Ascending aorta (tissue), 2 donors: ENCODE measurements at regions not wholly inside any gene's neighbourhood (a gene's known extent, or its start where the extent isn't known, plus 50 kb on each side); places are given as distances from the start of the nearest gene placed in this dataset.
"Not testable (repeated sequence)": the region's sequence is repeated elsewhere in the genome, so short reads cannot be mapped to it uniquely, and the experiment has no call there.

ENCODE experiments used
- DNase-seq, 2 donors: peaks; one replicate each; pipeline ENCODE4 v3.0.0-alpha.2; 2019; ENCODE audit warnings: low spot score in 2 of 2
- H3K27ac ChIP-seq, 2 donors: fragments of 200-600 bp; sonication (generic); one replicate each; pipeline ENCODE4 v1.5.1; 2016 to 2017; ENCODE audit warnings: mild to moderate bottlenecking in 1 of 2
- H3K27me3 ChIP-seq: fragments of 200-600 bp; sonication (generic); one replicate; pipeline ENCODE4 v1.5.1; 2017
- H3K36me3 ChIP-seq, 2 donors: fragments of 200-600 bp; sonication (generic); one replicate each; pipeline ENCODE4 v1.5.1; 2016
- H3K4me1 ChIP-seq, 2 donors: fragments of 200-600 bp; sonication (generic); one replicate each; pipeline ENCODE4 v1.5.1; 2016 to 2017; ENCODE audit warnings: mild to moderate bottlenecking in 1 of 2
- H3K4me3 ChIP-seq, 2 donors: fragments of 200-600 bp; sonication (generic); one replicate each; pipeline ENCODE4 v1.5.1; 2016 to 2017; ENCODE audit warnings: mild to moderate bottlenecking in 1 of 2
- H3K9me3 ChIP-seq, 2 donors: fragments of 200-600 bp; sonication (generic); one replicate each; pipeline ENCODE4 v1.5.1; 2016
- CTCF ChIP-seq, 3 experiments: fragments of 200-600 bp in 2 of 3; fragments of 450-650 bp in 1 of 3; sonication (generic) in 2 of 3; IDR thresholded peaks; one replicate each; pipeline ENCODE4 v1.5.1; 2016 to 2019; ENCODE audit warnings: antibody characterized with exemption in 3 of 3, mild to moderate bottlenecking in 1 of 3, moderate library complexity in 1 of 3
- intact Hi-C: fragments of 100-400 bp; cut with DNase I; formaldehyde crosslinking; loops from one replicate; pipeline ENCODE4 v1.15.1; 2023

- Histone ChIP-seq H3K4me1 (no peaks in the 10 kb centered on the region), H3K9me3 (no peaks in the 10 kb centered on the region), H3K27ac (no peak overlapping the region), H3K4me3 (no peak overlapping the region), H3K36me3 (no peaks in the 10 kb centered on the region), H3K27me3 (no peaks in the 10 kb centered on the region)
- TF ChIP-seq CTCF (IDR thresholded peaks at IDR 0.05): no peak
- intact Hi-C loops: no loop called here
- no peak for DNase-seq
These were observed 220.0 kb upstream of the SGCG start for GRCh38 chr13:22960827-22961226.

- H3K4me3 ChIP-seq, H3K27me3 ChIP-seq, H3K36me3 ChIP-seq, DNase-seq, H3K27ac ChIP-seq, H3K9me3 ChIP-seq, H3K4me1 ChIP-seq, intact Hi-C loops: not testable (repeated sequence)
These were observed 219.4 kb upstream of the SGCG start for GRCh38 chr13:22961342-22961741.

GRCh38 chr13:22961835-22962537, 218.8 kb upstream of the SGCG start:
- no peak for TF ChIP-seq CTCF (IDR thresholded peaks at IDR 0.05)
- Histone ChIP-seq H3K4me1 (no peaks in the 10 kb centered on the region), H3K27ac (no peak overlapping the region), H3K9me3 (no peaks in the 10 kb centered on the region), H3K4me3 (no peak overlapping the region), H3K27me3 (no peaks in the 10 kb centered on the region), H3K36me3 (no peaks in the 10 kb centered on the region)
- no peak for DNase-seq
- intact Hi-C loops: no loop called here

- H3K36me3 ChIP-seq, H3K9me3 ChIP-seq, intact Hi-C loops, H3K4me3 ChIP-seq, DNase-seq, H3K4me1 ChIP-seq, H3K27me3 ChIP-seq, H3K27ac ChIP-seq: not testable (repeated sequence)
These were observed 217.3 kb upstream of the SGCG start for GRCh38 chr13:22963384-22964053.

GRCh38 chr13:22964245-22964966, 216.4 kb upstream of the SGCG start:
- Histone ChIP-seq H3K9me3 (no peaks in the 10 kb centered on the region), H3K4me3 (no peak overlapping the region), H3K36me3 (no peaks in the 10 kb centered on the region), H3K27me3 (no peaks in the 10 kb centered on the region), H3K4me1 (no peaks in the 10 kb centered on the region), H3K27ac (no peak overlapping the region)
- no peak for TF ChIP-seq CTCF (IDR thresholded peaks at IDR 0.05)
- DNase-seq: no peak
- intact Hi-C loops: no loop called here

- DNase-seq, intact Hi-C loops, H3K4me3 ChIP-seq, H3K4me1 ChIP-seq, H3K27ac ChIP-seq, H3K9me3 ChIP-seq, H3K36me3 ChIP-seq, H3K27me3 ChIP-seq: not testable (repeated sequence)
These were observed 215.5 kb upstream of the SGCG start for GRCh38 chr13:22965011-22965857.

GRCh38 chr13:22965858-22966239, 214.9 kb upstream of the SGCG start:
- H3K9me3 ChIP-seq, H3K36me3 ChIP-seq, H3K4me1 ChIP-seq, intact Hi-C loops, DNase-seq, H3K27ac ChIP-seq, H3K4me3 ChIP-seq, H3K27me3 ChIP-seq: not testable (repeated sequence)

- H3K4me1 ChIP-seq, intact Hi-C loops, H3K27me3 ChIP-seq, H3K36me3 ChIP-seq, H3K27ac ChIP-seq, DNase-seq, H3K9me3 ChIP-seq, H3K4me3 ChIP-seq: not testable (repeated sequence)
These were observed 214.0 kb upstream of the SGCG start for GRCh38 chr13:22966753-22967152.
